ENCODE measurements at regions not wholly inside any gene's neighbourhood (a gene's known extent, or its start where the extent isn't known, plus 50 kb on each side); places are given as distances from the start of the nearest gene placed in this dataset.

DNA sequence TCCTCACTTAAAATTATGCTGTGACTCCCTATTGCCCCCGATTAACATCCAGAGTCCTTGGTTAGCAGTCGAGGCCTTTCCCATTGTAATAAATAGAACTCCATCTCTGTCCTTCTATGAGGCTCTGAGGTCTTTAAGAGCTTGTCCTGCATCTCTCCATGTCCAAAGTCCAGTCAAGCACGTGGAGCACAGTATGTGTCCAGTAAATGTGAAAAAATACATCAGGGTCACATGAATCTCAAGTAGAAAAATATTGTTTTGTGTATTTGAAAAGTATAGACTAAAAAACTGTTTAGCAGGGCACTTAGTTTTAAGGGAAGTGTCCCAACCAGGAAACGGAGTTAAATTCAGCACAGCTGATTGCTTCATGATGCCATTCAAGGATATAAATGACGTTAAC lies 298.8 kb upstream of the TENM4 start:
- no peak for DNase-seq

DNA sequence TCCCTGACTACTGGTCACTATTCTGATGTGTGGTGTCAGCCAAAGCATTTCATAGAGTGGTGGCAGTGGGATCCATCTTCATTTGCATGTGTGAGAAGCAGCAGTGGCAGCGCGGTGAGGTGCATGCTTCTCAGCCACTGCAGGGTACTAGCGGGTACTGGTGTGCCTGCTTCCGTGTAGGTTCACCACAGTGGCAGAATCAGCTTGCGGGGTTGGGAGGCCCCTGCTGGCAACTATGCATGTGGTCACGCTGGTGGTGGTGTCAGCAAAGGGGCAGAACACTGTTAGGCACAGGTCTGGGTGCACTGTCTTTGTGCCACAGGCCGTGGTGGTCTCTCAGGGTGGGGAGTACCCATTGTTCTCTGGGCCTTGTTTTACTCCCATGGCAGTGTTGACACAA lies 286.4 kb upstream of the TENM4 start:
- DNase-seq = no peak

DNA sequence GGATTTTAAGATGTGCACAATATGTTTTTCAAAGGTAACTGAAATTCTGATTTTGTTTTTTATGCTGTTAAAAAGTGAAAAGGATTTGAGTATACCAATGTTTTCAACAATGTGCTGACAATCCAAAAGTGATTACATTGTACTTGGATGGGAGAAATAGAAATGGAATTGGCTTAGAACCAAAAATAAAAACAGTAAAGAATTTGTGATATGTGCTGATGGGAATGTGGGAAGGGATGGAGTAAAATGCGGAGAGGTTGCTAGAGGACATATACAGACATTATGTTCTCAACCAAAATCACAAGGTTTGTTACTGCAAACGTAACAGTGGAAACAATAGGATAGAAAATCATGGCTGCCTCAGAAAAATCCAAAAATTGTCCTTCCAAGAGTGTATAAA lies 279.3 kb upstream of the TENM4 start:
- no peak for DNase-seq

DNA sequence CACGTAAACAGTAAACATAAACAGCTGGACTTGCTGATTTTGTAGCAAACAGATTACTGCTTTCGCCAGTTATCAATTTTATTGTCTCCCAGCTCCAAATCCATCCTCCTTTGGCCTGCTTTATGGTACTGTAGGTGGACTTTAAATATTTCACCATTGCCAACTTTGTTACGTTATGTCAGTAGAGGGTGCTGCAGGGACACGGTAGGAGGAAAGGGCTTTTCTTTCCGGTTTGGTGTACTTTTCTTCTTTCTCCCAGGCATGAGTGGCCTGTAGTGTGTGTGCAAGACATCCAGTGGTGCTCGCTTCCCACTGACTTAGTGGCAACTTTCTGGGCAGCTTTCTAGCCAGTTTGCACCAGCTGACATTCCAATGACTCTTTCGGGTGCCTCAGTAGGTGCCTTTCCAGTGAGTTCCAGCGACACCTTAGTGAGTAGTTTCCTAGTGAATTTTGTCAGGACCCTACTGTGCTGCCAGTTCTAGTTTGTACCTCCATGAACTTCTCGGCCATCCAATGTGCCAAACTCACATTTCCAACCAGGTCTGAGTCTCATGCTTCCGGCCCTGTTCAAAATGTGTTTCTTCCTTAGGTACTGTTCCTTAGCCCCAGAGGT lies 267.6 kb upstream of the TENM4 start:
- no peak for DNase-seq

DNA sequence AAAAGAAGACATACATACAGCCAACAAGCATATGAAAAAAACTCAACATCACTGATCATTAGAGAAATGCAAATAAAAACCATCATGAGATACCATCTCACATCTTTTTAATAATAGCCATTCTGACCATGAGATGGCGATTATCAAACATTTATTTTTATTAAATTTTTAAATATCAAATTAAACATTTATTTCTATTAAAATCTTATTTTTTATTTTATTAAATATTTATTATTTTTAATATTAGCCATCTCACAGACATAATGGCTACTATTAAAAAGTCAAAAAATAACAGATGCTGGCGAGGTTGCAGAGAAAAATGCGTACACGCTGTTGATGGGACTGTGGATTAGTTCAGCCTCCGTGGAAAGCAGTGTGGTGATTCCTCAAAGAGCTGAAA lies 264.8 kb upstream of the TENM4 start:
- DNase-seq = no peak

DNA sequence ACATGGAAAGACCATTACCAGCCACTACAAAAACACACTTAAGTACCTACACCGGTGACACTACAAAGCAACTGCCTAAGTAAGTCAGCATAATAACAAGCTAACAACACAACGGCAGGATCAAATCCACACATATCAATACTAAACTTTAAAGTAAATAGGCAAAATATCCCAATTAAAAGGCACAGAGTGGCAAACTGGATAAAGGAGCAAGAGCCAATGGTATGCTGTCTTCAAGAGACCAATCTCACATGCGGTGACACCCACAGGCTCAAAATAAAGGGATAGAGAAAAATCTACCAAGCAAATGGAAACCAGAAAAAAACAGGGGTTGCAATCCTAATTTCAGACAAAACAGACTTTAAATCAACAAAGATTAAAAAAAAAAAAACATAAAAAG lies 261.5 kb upstream of the TENM4 start:
- DNase-seq = no peak

DNA sequence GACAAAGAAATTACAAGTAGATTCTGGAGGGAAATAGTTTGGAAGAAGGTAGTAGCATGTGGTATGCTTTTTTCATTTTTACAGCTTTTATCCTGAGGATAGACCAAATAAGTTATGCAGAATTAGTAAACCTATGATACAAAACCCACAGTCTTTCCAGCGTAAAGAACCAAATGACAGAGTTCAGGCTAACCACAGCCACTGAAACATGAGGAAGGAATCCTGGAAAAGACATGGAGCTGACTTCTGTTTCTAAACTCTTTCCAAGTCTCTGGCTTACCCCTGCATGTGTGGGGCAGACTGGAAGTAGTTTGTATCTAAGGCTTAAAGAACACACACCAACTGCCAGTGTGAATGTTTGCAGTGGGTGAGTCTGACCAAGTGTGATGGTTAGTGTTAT lies 258.4 kb upstream of the TENM4 start:
- DNase-seq = no peak

DNA sequence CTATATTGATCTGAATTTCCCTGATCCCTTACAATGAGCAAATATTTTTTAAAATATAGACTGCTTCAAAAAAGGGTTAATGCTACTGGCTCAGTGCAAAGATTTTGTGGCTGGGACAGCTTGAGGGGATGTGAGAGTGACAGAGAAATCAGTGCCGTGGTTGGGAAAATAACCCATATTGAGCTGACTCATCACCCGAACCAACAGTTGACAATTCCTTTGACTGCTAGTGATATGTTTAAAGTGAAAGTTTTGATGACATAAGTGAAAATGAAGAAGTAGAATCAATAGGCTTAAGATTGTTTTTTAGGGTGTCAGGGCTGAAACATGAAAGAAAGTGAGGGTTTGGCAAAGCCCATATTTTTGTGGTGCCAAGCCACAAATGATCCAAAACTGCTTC lies 257.1 kb upstream of the TENM4 start:
- DNase-seq = no peak

DNA sequence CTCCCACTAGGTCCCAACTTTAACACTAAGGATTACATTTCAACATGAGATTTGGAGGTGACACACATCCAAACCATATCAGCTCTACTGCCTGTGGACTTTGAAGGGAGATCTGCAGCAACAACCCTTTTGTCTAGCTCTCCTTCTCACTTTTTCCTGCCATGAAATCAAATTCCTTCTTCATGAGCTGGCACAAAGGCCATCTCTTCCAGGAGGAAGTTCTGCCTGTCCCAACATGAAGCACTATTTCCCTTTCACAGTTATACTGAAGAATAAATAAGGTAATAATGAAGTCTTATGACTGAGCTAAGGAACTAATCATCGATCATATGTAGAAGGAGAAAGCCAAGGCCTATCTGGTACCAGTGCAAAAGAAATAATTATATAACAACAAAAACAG lies 253.5 kb upstream of the TENM4 start:
- no peak for DNase-seq

DNA sequence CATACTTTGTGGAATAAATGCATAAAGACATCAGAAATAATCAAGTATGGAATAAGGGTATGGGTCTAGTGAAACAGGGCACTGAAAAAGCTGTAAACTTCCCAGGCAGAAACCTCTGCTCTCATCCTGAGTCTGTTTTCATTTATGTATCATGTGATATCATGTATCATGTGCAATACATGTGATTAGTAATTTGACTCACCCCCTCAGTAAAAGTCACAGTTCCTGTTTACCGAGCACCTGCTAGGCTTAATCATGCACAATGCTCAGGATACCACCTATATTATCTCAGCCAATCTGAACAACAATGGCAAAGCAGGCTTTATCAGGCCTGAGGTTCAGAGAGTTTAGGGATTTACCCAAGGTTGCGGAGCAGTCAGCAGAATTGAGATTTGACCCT lies 250.6 kb upstream of the TENM4 start:
- DNase-seq = no peak

DNA sequence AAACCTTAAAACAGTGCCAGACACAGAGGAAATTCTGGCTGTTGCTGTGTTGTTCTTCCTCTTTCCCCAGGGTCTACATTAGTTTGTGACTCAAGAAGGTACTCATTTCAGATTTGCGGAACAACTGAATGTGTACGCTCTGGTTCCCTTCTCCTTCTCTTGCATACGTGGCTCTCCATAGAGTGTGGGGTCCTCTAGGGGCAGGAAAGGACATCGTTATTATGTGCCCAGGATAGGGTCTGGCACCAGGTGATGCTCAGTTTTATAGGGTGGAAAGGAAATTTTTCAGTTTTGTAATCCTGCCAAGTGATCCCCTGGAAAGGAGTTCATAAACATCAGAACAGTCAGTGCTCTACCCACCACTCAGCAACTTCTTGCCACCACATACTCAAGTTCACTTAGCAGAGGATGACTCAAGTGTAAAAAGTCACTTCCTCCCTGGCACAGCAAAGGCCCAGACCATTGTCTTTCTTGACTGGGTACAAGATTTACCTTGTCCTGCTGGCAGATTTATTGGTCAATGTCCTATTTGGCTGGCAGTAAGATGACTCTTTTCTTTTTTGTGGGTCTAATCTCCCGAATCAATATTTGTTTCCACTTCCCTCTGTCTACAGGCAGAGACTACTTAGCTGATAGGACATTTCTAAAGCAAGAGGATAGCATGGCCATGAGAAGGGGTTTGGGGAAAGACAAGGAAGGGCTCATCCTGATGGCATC lies 246.0 kb upstream of the TENM4 start:
- DNase-seq = no peak

DNA sequence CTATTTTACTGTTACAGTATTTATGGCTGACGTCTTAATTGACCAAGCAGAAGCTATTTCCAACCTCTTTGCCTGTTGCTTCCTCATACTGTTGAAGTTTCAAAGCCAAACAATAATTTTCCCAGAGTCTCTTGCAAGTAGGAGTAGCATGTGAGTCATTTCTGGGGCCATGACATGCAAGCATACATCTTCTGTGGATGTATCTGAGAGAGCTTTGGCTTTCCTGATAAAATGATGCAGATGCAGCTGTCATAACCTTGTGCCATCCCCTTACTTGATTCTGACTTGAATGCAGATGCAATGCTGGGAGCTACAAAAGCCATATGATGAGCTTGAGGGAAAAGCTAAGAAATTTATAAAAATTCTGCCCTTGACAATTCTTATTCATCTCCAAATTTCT lies 243.1 kb upstream of the TENM4 start:
- DNase-seq = no peak

DNA sequence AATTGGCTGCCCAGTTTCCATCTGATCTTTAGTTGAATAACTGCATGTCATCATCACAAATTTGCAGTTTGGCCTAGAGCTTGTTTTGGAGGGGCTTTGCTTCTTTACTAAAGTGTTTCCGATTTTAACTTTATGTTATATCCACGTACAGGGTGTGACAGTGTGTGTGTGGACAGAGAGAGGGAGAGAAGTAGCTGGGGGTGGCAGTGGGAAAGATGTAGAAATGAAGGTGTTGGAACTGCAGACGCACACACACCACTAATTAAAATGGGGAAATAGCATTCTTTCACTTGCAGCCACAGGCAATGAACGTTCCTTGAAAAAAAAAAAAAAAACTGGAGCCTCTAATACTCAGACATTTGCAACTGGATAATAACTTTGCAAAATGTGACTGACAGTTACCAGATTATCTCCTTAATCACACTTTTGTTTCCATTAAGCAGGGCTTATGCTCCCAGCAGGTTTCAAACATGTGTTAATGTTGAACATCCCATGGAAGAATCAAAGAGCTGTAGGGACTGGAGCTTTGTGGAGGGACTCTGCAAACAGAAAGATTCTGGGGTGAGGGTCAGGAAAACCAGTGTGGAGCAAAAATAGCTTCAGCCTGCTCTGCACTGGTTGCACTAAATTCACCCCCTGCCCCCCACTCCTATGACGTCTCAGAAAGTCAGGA lies 238.1 kb upstream of the TENM4 start:
- DNase-seq = no peak

DNA sequence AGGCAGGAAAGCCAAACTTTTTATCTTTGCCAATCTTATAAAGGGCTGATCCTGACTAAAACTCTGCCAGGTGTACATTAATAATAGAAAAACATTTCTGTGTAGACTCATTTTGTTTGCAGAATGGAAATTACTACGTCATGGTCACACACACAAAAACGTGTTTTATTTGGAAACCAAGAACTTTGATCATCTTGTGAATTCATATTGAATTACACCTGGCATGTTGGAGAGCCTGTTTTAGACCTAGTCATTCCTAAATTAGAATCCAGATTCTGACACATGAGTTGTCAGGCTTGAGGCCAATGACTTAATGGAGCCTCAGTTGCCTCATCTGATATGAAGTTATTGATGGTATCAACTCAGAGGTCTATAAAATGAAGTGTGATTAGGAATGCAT lies 235.6 kb upstream of the TENM4 start:
- no peak for DNase-seq

DNA sequence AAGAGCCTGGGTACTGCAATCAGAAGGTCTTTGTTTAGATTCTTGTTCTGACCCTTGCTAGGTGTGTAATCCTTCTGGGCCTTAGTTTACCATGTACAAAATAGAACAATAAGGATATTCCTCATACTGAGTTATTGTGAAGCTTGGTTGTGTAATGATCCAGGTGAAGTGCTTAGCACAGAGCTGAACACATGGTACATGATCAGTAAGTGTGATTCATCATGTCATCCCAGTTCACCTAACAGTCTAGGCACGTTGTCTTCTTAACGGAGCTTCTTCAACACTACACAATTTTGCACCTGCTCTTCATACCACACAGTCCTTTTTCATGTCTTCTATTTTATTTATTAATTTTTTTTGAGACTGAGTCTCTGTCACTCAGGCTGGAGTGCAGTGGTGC lies 234.3 kb upstream of the TENM4 start:
- DNase-seq = no peak

DNA sequence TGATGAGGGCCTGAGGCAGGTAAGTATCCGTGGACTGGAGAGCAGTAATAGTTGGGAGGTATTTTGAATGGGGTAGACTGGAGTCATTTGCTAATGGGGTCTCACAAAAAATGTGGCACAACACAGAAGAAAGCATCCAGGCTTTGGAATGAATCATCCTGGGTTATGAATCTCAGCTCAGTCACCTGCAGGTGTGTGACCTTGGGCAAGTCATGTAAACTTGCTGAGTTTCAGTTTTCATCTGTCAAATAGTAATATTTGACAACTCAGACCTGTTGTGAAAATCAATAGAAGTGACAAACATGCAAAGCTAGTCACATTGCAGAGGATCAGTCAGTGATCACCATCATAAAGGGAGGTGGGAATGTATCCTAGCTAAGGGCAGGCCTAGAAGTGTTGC lies 232.0 kb upstream of the TENM4 start:
- DNase-seq = no peak

DNA sequence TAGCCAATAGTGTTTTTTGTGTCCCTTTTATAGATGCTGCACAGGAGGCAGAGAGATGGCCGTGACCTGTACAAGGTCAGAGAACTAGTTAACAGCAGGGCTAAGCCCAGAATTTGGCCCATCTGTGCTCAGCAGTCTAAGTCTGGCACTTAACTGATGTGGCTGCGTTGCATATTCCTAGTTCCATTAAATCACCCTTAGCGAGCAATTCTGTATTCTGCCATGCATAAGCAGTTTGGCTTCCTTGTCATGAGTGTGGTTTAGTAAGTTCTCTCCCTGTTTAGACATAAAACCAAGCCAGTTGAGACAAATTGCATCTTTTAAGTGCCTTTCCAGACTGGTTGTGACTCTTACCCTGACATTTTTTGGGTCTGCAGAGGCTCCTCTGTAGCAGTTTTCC lies 230.6 kb upstream of the TENM4 start:
- no peak for DNase-seq

DNA sequence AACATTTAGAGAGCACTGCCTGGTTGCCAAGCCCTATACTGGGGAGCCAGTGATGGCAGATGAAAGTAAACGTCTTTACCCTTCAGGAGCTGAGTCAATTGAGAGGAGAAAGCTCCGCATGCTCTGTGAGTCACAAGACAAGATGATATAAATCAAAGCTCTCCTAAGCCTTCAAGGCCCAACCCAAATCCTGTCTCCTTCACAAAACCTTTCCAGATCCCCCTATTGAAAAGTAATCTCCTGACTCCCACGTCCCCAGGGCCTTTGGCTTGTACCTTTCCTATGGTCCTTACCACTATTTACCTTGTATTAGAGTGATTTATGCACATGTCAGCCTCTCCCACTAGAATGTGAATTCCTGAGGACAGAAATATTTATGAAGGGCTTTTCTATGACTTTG lies 230.1 kb upstream of the TENM4 start:
- DNase-seq = no peak

DNA sequence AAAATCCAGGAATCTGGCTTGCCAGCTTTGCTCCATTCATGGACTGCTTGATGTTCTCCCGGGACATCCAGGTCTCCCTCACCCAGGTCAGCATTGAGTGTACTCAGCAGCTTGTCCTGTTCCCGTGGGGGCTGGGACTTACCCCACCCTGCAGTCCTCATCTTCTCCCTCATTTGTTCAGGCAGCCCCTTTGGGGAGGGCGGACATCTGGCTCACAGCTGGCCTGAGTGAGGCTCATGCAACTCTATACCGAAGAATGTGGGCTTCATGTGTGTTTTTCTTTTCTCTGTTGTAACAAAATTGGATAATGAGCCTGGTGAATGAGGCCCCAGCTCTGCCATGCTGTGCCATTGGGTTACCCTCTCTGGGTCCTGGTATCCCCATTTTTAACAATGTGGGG lies 227.7 kb upstream of the TENM4 start:
- DNase-seq = no peak

DNA sequence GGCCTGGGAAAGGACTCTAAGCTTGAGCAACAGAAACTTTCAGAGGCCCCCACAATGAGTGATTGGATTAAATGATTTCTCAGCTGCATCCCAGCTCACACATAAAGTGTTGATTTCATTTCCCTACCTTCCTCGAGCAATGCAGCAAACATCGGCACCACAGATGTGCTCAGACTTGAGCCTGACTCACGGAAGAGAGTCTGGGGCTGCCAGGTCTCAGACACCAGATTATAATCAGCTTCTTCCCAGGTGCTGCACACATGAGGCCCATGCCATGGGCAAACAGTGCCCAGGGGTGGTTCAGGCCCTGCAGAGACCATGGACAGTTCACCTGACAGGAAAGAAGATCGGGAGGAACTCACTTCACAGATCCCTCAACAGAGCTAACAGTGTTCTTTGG lies 226.6 kb upstream of the TENM4 start:
- DNase-seq = no peak

DNA sequence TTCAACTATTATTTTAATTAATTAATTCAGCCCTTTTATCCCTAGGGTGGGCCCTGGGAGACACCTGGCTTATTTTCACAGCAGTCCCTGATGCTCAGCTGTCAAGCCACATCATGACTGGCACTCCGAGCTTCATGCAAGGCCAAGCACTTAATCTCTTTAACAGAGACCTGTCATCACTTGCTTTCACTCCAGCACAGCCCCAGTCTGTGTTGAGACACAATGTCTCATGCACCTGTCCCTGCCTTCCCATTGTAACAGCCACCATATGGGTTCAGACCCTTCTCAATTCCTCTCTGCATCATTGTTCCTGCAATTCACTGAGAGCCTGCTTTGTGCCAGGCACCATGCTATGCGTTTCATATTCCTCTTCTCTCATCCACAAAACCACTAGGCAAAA lies 222.2 kb upstream of the TENM4 start:
- DNase-seq = peak; percentile 80

DNA sequence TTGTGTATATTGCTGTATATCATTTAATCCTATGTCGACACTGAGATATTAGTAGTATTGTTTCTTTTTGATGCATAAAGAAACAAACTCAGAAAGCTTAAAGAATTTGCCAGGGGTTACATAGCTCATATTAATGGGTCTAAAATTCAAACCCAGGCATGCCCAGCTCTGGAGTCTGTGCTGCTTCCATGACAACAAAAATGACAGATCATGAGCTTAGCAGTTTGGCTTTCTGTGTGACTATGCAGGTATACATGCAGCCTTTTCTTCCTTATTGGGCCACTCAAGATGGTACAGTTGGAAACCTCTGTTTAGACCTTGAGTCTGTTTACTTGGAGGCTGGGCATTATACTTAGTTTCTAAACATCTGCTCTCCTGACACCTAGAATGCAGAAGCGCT lies 220.5 kb upstream of the TENM4 start:
- DNase-seq = no peak

DNA sequence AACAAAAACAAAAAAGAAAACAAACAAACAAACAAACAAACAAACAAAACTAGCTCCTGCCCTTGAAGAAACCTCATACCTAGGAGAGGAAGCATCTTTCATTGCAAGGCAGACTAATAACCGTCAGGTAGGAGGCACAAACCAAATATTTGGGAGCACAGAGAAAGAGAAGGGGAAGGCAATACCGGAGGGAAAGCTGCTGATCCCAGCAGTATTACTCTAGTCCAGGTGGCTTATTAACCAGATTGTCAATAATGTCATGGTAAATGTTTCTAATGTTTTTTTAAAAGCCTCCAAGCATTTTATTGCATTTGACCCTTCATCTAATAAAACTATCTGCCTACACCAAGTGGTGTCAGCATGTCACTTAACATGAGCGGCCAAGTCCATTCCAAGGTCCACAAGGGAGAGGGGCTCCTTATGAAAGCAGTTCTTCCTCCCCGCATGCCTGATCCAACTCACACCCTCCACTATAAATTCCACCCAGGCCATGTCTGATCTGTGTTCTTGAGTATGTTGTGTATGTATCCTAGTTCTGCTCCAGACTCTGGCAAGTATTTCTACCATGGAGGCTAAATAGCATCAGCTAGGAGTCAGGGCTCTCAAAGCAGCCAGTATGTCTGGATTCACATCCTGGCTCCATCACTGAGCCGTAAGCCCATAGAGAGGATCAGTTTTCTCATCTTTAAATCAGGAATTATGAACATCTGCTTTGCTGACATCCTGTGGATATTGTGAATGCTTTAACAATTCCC lies 208.1 kb upstream of the TENM4 start:
- DNase-seq = no peak

DNA sequence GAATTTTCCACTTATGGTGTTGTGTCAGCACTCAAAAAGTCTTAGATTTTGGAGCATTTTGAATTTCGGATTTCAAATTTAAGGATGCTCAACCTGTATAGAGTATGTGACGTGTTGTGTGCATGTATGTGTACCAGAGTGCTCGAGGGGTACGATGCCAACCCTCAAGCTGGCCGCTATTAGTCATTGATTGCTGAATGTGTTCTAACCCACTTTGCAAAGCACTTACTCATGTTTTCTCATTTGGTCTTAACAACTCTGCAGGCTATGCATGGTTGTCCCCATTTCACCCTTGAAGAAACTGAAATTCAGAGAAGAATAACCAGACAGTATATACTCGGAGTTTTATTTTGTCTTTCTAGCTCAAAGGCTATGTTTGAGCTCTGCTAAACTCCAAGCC lies 196.4 kb upstream of the TENM4 start:
- DNase-seq = no peak

Data from NCI-H1417 treated with DMSO at 0.1 percent for 48 hours (cell line).